ENCODE measurements at regions not wholly inside any gene's neighbourhood (a gene's known extent, or its start where the extent isn't known, plus 50 kb on each side); places are given as distances from the start of the nearest gene placed in this dataset.

GRCh38 chr2:175755656-175756386 is 246.2 kb downstream of the LNPK start:
- TF ChIP-seq CTCF (IDR thresholded peaks at IDR 0.05; ENCODE audit: insufficient read depth, low read length) (no peak), POLR2AphosphoS5 (IDR thresholded peaks at IDR 0.05; ENCODE audit: low read depth) (no peak)

Data from HL-60 (cell line).